ENCODE measurements at regions not wholly inside any gene's neighbourhood (a gene's known extent, or its start where the extent isn't known, plus 50 kb on each side); places are given as distances from the start of the nearest gene placed in this dataset.

GRCh38 chr13:69566104-69566716 is 541.4 kb upstream of the ATXN8OS start:
- H3K4me1 ChIP-seq, result no peaks in the 10 kb centered on the region
- DNase-seq, result no peak
- TF ChIP-seq CTCF (IDR thresholded peaks at IDR 0.05), result no peak
- no peak for TF ChIP-seq POLR2A (IDR thresholded peaks at IDR 0.05)
- no peaks in the 10 kb centered on the region for H3K36me3 ChIP-seq
- H3K4me3 ChIP-seq, result no peak overlapping the region
- ATAC-seq, result no peak
- WGBS, 4 donors, result 83 to 93% (median 91%) methylated on average over 6 of the region's 6 CpGs
- intact Hi-C loops (cut with DNase I), result no loop called here
- no peaks in the 10 kb centered on the region for H3K27me3 ChIP-seq
- peaks cover 0 to 9% (median 0%) of the 10 kb centered on the region in 12 donors for H3K9me3 ChIP-seq
- H3K27ac ChIP-seq, result no peak overlapping the region

GRCh38 chr13:69565334-69565733 is 542.3 kb upstream of the ATXN8OS start:
- intact Hi-C loops (cut with DNase I), result no loop called here
- 45 to 74% (median 58%) methylated on average over 4 of the region's 4 CpGs for WGBS, 4 donors
- no peak for TF ChIP-seq POLR2A (IDR thresholded peaks at IDR 0.05)
- TF ChIP-seq CTCF (IDR thresholded peaks at IDR 0.05), result no peak
- no peak for DNase-seq
- Histone ChIP-seq H3K27me3 (no peaks in the 10 kb centered on the region), H3K4me3 (no peak overlapping the region), H3K9me3 (peaks cover 0 to 9% (median 0%) of the 10 kb centered on the region in 12 donors), H3K36me3 (no peaks in the 10 kb centered on the region), H3K4me1 (no peaks in the 10 kb centered on the region), H3K27ac (no peak overlapping the region)
- no peak for ATAC-seq

- TF ChIP-seq POLR2A (IDR thresholded peaks at IDR 0.05) (no peak), CTCF (IDR thresholded peaks at IDR 0.05) (no peak)
- DNase-seq, result no peak
Measured at GRCh38 chr13:69556540-69557196, 551.0 kb upstream of the ATXN8OS start.

GRCh38 chr13:69553976-69554375 is 553.6 kb upstream of the ATXN8OS start:
- no peak for ATAC-seq
- Histone ChIP-seq H3K4me1 (no peaks in the 10 kb centered on the region), H3K27ac (no peak overlapping the region), H3K4me3 (no peak overlapping the region), H3K9me3 (peaks cover 0 to 7% (median 0%) of the 10 kb centered on the region in 12 donors), H3K27me3 (no peaks in the 10 kb centered on the region), H3K36me3 (no peaks in the 10 kb centered on the region)
- 44 to 58% (median 55%) methylated on average over 2 of the region's 2 CpGs for WGBS, 4 donors
- no peak for TF ChIP-seq POLR2A (IDR thresholded peaks at IDR 0.05)
- TF ChIP-seq CTCF (IDR thresholded peaks at IDR 0.05), result no peak
- DNase-seq, result no peak
- intact Hi-C loops (cut with DNase I), result no loop called here

More at GRCh38 chr13:69556540-69557196, 551.0 kb upstream of the ATXN8OS start:
- no peak overlapping the region for H3K27ac ChIP-seq
- intact Hi-C loops (cut with DNase I), result no loop called here
- ATAC-seq, result no peak
- H3K4me3 ChIP-seq, result no peak overlapping the region
- no peaks in the 10 kb centered on the region for H3K36me3 ChIP-seq
- WGBS, 4 donors, result 70 to 76% (median 71%) methylated on average over 5 of the region's 5 CpGs
- H3K27me3 ChIP-seq, result no peaks in the 10 kb centered on the region
- peaks cover 0 to 7% (median 0%) of the 10 kb centered on the region in 12 donors for H3K9me3 ChIP-seq
- H3K4me1 ChIP-seq, result no peaks in the 10 kb centered on the region

Data from heart left ventricle (tissue), 16 donors.